HCT116 (cell line): ENCODE measurements at regions not wholly inside any gene's neighbourhood (a gene's known extent, or its start where the extent isn't known, plus 50 kb on each side); places are given as distances from the start of the nearest gene placed in this dataset.

ENCODE experiments used
- ATAC-seq: fragments of 200-7000 bp; cut with Tn5 transposase; 2 replicates; pipeline ENCODE4 v1.9.1; 2020; ENCODE audit warnings: mild to moderate bottlenecking, moderate library complexity
- BruUV-seq: library from RNA; stranded (reverse); fragments of 400-500 nt; replicated peaks from 2 replicates; lab custom pipeline; 2021; lab: Mats Ljungman, UMichigan
- CTCF ChIA-PET: fragments of 300-600 bp; sonication (Branson Sonifier 250); formaldehyde crosslinking; loops from one replicate; lab custom pipeline; 2021; ENCODE audit warnings: antibody characterized with exemption; lab: Charles Lee
- POLR2A ChIA-PET: fragments of 300-600, 350-600 bp; sonication (Branson Sonifier 250); formaldehyde crosslinking; loops from one replicate; lab custom pipeline; 2021; ENCODE audit warnings: antibody characterized with exemption; lab: Charles Lee
- RAD21 ChIA-PET, 2 experiments: fragments of 300-600 bp; sonication (Branson Sonifier 250); formaldehyde crosslinking; loops; one replicate each; lab custom pipeline; 2023; ENCODE audit warnings: low total read pairs in 2 of 2; ENCODE audit not compliant: uncharacterized antibody in 2 of 2, unreplicated experiment in 2 of 2, low non-redundant PET in 1 of 2; lab: Charles Lee
- DNase-seq: peaks from one replicate; pipeline ENCODE4 v3.0.0-alpha.2; 2010; ENCODE audit warnings: low read depth, low spot score
- H2AFZ ChIP-seq: fragments of 200-600 bp; shearing (Covaris generic), sonication (generic); 2 replicates; pipeline ENCODE4 v1.6.1; 2017; ENCODE audit warnings: low read depth, mixed run types, mixed read lengths, antibody characterized with exemption, low read length; ENCODE audit not compliant: poor library complexity, severe bottlenecking
- H3K27ac ChIP-seq: 2 replicates; pipeline ENCODE4 v1.5.1; 2012; ENCODE audit warnings: low read depth, low read length
- H3K27me3 ChIP-seq: fragments of 200-600 bp; sonication (generic); 2 replicates; pipeline ENCODE4 v1.6.1; 2016; ENCODE audit warnings: mixed run types, low read length, mixed read lengths; ENCODE audit not compliant: insufficient read depth
- H3K36me3 ChIP-seq, 2 experiments: fragments of 200-500 bp in 1 of 2; fragments of 200-600 bp in 1 of 2; sonication (Bioruptor generic) in 1 of 2; sonication (generic) in 1 of 2; 2 replicates each; pipeline versions ENCODE4 v1.5.1 to v1.6.1; 2014 to 2016; ENCODE audit warnings: low read length in 2 of 2, inconsistent platforms in 1 of 2, mixed read lengths in 1 of 2, mixed run types in 1 of 2; ENCODE audit not compliant: insufficient read depth in 2 of 2, control insufficient read depth in 1 of 2
- H3K4me1 ChIP-seq, 2 experiments: fragments of 200-600 bp in 1 of 2; sonication (generic) in 1 of 2; 2 replicates each; pipeline versions ENCODE4 v1.5.1 to v1.6.1; 2012 to 2017; ENCODE audit warnings: low read length in 2 of 2, inconsistent platforms in 1 of 2, mild to moderate bottlenecking in 1 of 2, mixed read lengths in 1 of 2, mixed run types in 1 of 2, moderate library complexity in 1 of 2; ENCODE audit not compliant: insufficient read depth in 2 of 2, control insufficient read depth in 1 of 2
- H3K4me2 ChIP-seq: fragments of 200-600 bp; sonication (generic); 2 replicates; pipeline ENCODE4 v1.6.1; 2017; ENCODE audit warnings: mixed run types, low read length, mixed read lengths
- H3K4me3 ChIP-seq, 2 experiments: fragments of 200-600 bp in 1 of 2; sonication (generic) in 1 of 2; replicated peaks in 1 of 2; 2 replicates each; pipeline ENCODE4 v1.5.1; 2011 to 2016; ENCODE audit warnings: low read length in 2 of 2, control low read depth in 1 of 2, low read depth in 1 of 2, mild to moderate bottlenecking in 1 of 2, mixed read lengths in 1 of 2, mixed run types in 1 of 2
- H3K79me2 ChIP-seq: fragments of 200-600 bp; sonication (generic); 2 replicates; pipeline ENCODE4 v1.6.1; 2017; ENCODE audit warnings: mild to moderate bottlenecking, mixed run types, low read length, moderate library complexity, mixed read lengths; ENCODE audit not compliant: insufficient read depth
- H3K9ac ChIP-seq: fragments of 200-600 bp; sonication (generic); 2 replicates; pipeline ENCODE4 v1.6.1; 2016; ENCODE audit warnings: low read length, mixed read lengths
- H3K9me2 ChIP-seq: fragments of 200-600 bp; sonication (generic), shearing (Covaris generic); 2 replicates; pipeline ENCODE4 v1.6.1; 2017; ENCODE audit warnings: mixed run types, mild to moderate bottlenecking, moderate library complexity; ENCODE audit not compliant: insufficient read depth
- H3K9me3 ChIP-seq, 2 experiments: fragments of 200-500 bp in 1 of 2; fragments of 200-600 bp in 1 of 2; sonication (Bioruptor generic) in 1 of 2; sonication (generic) in 1 of 2; 2 replicates each; pipeline ENCODE4 v1.6.1; 2014 to 2017; ENCODE audit warnings: low read length in 2 of 2, mixed read lengths in 2 of 2, inconsistent platforms in 1 of 2, low read depth in 1 of 2, mild to moderate bottlenecking in 1 of 2, mixed run types in 1 of 2, moderate library complexity in 1 of 2; ENCODE audit not compliant: control insufficient read depth in 1 of 2, insufficient read depth in 1 of 2
- H4K20me1 ChIP-seq: fragments of 200-600 bp; sonication (generic), shearing (Covaris generic); 2 replicates; pipeline ENCODE4 v1.6.1; 2017; ENCODE audit warnings: mixed run types, mild to moderate bottlenecking, moderate library complexity; ENCODE audit not compliant: insufficient read depth
- ELF1 ChIP-seq: IDR thresholded peaks from 2 replicates; pipeline ENCODE4 v1.6.1; 2012; ENCODE audit warnings: low read depth, borderline replicate concordance
- intact Hi-C: fragments of 100-400 bp; cut with micrococcal nuclease; formaldehyde crosslinking; loops from 2 replicates; pipeline ENCODE4 v1.10.0; 2022

DNA sequence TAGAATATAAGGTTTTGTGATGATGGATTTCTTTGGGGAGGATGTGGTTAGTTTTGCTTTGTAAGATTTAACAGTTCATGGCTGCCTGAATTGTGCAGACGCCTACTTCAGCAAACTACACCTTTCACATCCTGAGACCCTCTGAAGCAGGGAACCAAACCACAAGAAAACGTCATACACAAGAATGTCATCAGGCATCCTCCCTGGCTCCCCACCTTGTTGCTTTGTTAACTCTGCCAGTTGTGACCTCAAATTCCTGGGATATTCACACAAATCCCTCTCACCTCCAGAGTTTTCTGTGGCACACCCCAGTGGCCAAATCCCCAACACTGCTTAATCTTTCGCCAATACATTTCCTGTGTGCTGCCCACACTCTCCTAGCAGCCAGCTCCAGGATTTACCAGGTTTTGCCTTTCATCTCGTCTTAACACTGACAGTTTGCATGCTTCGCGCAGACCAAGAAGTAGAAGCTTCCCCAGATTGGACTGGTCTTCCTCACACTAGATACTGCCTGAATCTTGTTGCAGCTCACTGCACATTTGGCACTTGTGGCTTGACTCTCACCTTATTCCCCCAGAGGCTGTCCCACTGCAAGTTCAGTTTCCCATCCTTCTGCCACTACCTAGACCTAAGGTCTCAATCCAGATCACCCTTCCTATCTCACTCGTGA lies 51.1 kb upstream of the CTTNBP2NL start:
- ATAC-seq (no peak), DNase-seq (no peak)
- H2AFZ ChIP-seq, result no peak overlapping the region
- ChIA-PET POLR2A (no interaction called here), RAD21 (no interaction called here), CTCF (interaction anchor here (1.4 to 1.8 kb wide), 2 partner anchors 8 to 14 kb away, joined by 4 to 8 read pairs; no protein-coding TSS in a partner anchor)
- H3K79me2 ChIP-seq, result no peaks in the 10 kb centered on the region
- H3K27me3 ChIP-seq, result peaks cover 31% of the 10 kb centered on the region; the same call in 1 of the 2 replicates
- no peaks in the 10 kb centered on the region for H3K4me1 ChIP-seq
- H3K4me2 ChIP-seq, result no peak overlapping the region
- H3K9ac ChIP-seq, result no peak overlapping the region
- no peaks in the 10 kb centered on the region for H3K9me3 ChIP-seq
- TF ChIP-seq ELF1, result no peak
- no peak overlapping the region for H3K4me3 ChIP-seq
- no peak overlapping the region for H3K27ac ChIP-seq
- BruUV-seq, result no TSS peak
- intact Hi-C loops, result no loop called here
- H3K9me2 ChIP-seq, result no peaks in the 10 kb centered on the region
- no peaks in the 10 kb centered on the region for H4K20me1 ChIP-seq
- H3K36me3 ChIP-seq, result no peaks in the 10 kb centered on the region
